ENCODE measurements at regions not wholly inside any gene's neighbourhood (a gene's known extent, or its start where the extent isn't known, plus 50 kb on each side); places are given as distances from the start of the nearest gene placed in this dataset.

DNA sequence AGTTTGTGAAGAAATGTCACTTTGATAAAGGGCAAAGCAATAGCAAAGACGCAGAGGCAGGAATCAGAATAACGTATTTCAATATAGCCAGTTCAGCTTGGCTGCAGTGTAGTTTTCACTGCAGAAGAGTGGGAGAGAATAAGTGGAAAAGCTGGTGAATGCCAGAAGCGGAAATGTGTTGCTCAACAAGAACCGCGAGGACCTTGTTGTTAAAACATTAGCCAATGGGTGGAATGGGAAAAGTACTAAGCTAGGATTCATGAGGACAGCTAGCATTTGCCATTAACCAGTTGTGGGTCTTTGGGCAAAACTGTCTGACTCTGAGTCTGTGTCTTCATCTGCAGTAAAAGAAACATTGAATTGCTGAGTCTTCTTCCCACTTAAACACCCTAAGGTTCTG lies 292.9 kb upstream of the GRIP1 start:
- DNase-seq (ENCODE audit: low read depth, low spot score), result no peak
- POLR2A ChIA-PET, result no interaction called here
- Histone ChIP-seq H3K27ac (ENCODE audit: low read length) (no peak overlapping the region), H3K4me1 (ENCODE audit: control insufficient read depth, insufficient read depth, low read length) (no peaks in the 10 kb centered on the region), H3K4me3 (ENCODE audit: low read depth in 2 of 2, low read length in 2 of 2) (no peak overlapping the region), H3K36me3 (ENCODE audit: control insufficient read depth, insufficient read depth, low read length) (no peaks in the 10 kb centered on the region), H3K27me3 (ENCODE audit: control insufficient read depth, insufficient read depth, low read length) (no peaks in the 10 kb centered on the region), H3K9me3 (ENCODE audit: control insufficient read depth, insufficient read depth, low read depth, low read length) (no peaks in the 10 kb centered on the region)
- in situ Hi-C loops (cut with HindIII; ENCODE audit: low pct_unique_long_range_greater_than_20kb, low sequenced_read_pairs) (no loop called here), intact Hi-C loops (cut with micrococcal nuclease; ENCODE audit: unreplicated experiment) (no loop called here)
- CTCF ChIA-PET, result no interaction called here
- TF ChIP-seq, protein P1, sequence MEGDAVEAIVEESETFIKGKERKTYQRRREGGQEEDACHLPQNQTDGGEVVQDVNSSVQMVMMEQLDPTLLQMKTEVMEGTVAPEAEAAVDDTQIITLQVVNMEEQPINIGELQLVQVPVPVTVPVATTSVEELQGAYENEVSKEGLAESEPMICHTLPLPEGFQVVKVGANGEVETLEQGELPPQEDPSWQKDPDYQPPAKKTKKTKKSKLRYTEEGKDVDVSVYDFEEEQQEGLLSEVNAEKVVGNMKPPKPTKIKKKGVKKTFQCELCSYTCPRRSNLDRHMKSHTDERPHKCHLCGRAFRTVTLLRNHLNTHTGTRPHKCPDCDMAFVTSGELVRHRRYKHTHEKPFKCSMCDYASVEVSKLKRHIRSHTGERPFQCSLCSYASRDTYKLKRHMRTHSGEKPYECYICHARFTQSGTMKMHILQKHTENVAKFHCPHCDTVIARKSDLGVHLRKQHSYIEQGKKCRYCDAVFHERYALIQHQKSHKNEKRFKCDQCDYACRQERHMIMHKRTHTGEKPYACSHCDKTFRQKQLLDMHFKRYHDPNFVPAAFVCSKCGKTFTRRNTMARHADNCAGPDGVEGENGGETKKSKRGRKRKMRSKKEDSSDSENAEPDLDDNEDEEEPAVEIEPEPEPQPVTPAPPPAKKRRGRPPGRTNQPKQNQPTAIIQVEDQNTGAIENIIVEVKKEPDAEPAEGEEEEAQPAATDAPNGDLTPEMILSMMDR (IDR thresholded peaks at IDR 0.05), result no peak
- TF ChIP-seq SIN3A (IDR thresholded peaks at IDR 0.05; ENCODE audit: borderline replicate concordance, insufficient read depth, low read depth, low read length) (no peak), POLR2AphosphoS5 (IDR thresholded peaks at IDR 0.05; ENCODE audit: low read depth, low read length) (no peak), TCF7L2 (IDR thresholded peaks at IDR 0.05; ENCODE audit: low read depth, low read length) (no peak)
- TF ChIP-seq, protein P2, sequence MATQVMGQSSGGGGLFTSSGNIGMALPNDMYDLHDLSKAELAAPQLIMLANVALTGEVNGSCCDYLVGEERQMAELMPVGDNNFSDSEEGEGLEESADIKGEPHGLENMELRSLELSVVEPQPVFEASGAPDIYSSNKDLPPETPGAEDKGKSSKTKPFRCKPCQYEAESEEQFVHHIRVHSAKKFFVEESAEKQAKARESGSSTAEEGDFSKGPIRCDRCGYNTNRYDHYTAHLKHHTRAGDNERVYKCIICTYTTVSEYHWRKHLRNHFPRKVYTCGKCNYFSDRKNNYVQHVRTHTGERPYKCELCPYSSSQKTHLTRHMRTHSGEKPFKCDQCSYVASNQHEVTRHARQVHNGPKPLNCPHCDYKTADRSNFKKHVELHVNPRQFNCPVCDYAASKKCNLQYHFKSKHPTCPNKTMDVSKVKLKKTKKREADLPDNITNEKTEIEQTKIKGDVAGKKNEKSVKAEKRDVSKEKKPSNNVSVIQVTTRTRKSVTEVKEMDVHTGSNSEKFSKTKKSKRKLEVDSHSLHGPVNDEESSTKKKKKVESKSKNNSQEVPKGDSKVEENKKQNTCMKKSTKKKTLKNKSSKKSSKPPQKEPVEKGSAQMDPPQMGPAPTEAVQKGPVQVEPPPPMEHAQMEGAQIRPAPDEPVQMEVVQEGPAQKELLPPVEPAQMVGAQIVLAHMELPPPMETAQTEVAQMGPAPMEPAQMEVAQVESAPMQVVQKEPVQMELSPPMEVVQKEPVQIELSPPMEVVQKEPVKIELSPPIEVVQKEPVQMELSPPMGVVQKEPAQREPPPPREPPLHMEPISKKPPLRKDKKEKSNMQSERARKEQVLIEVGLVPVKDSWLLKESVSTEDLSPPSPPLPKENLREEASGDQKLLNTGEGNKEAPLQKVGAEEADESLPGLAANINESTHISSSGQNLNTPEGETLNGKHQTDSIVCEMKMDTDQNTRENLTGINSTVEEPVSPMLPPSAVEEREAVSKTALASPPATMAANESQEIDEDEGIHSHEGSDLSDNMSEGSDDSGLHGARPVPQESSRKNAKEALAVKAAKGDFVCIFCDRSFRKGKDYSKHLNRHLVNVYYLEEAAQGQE (IDR thresholded peaks at IDR 0.05; ENCODE audit: insufficient read depth in 1 of 2, low read depth in 2 of 2, low read length in 1 of 2), result no peak
- ATAC-seq, result no peak
- BruUV-seq (replicated peaks), result no TSS peak

DNA sequence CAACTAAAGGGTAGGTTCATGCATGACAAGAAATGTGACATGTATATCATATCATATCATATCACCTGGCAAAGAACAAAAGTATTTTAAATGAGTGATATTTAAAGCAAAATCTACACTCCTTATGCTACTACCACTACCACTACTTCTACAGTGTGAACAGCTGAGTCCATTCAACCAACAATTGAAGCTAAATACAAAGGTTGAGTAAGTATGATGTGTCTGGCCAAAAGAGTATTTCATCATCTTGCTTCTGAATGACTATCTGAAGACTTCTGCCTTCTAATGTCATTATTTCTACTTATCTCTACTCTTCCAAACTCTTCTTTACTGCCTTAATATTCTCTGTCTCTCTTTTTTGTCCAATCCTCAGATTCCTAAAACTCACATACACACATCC lies 292.6 kb upstream of the CAND1 start:
- DNase-seq (ENCODE audit: low read depth, low spot score) (no peak), ATAC-seq (no peak)
- ChIA-PET POLR2A (no interaction called here), CTCF (no interaction called here)
- H3K27ac ChIP-seq (ENCODE audit: low read length), result no peak overlapping the region
- no TSS peak for BruUV-seq (replicated peaks)
- H3K27me3 ChIP-seq (ENCODE audit: control insufficient read depth, insufficient read depth, low read length), result no peaks in the 10 kb centered on the region
- intact Hi-C loops (cut with micrococcal nuclease; ENCODE audit: unreplicated experiment) (no loop called here), in situ Hi-C loops (cut with HindIII; ENCODE audit: low pct_unique_long_range_greater_than_20kb, low sequenced_read_pairs) (no loop called here)
- no peaks in the 10 kb centered on the region for H3K4me1 ChIP-seq (ENCODE audit: control insufficient read depth, insufficient read depth, low read length)
- TF ChIP-seq TCF7L2 (IDR thresholded peaks at IDR 0.05; ENCODE audit: low read depth, low read length) (no peak), POLR2AphosphoS5 (IDR thresholded peaks at IDR 0.05; ENCODE audit: low read depth, low read length) (no peak), SIN3A (IDR thresholded peaks at IDR 0.05; ENCODE audit: borderline replicate concordance, insufficient read depth, low read depth, low read length) (no peak)
- TF ChIP-seq, protein P2 (IDR thresholded peaks at IDR 0.05; ENCODE audit: insufficient read depth in 1 of 2, low read depth in 2 of 2, low read length in 1 of 2), result no peak
- TF ChIP-seq, protein P1 (IDR thresholded peaks at IDR 0.05), result no peak
- H3K9me3 ChIP-seq (ENCODE audit: control insufficient read depth, insufficient read depth, low read depth, low read length), result no peaks in the 10 kb centered on the region
- H3K36me3 ChIP-seq (ENCODE audit: control insufficient read depth, insufficient read depth, low read length), result no peaks in the 10 kb centered on the region
- no peak overlapping the region for H3K4me3 ChIP-seq (ENCODE audit: low read depth in 2 of 2, low read length in 2 of 2)

Measured in Panc1 (cell line).